HG03175 (cell line): ENCODE measurements at regions not wholly inside any gene's neighbourhood (a gene's known extent, or its start where the extent isn't known, plus 50 kb on each side); places are given as distances from the start of the nearest gene placed in this dataset.
"Not testable (repeated sequence)": the region's sequence is repeated elsewhere in the genome, so short reads cannot be mapped to it uniquely, and the experiment has no call there.

Source experiments
- ATAC-seq: cut with Tn5 transposase; IDR thresholded peaks from one replicate; pipeline ENCODE4 v1.9.1; 2021; ENCODE audit warnings: mild to moderate bottlenecking, moderate library complexity; ENCODE audit not compliant: unreplicated experiment

DNA sequence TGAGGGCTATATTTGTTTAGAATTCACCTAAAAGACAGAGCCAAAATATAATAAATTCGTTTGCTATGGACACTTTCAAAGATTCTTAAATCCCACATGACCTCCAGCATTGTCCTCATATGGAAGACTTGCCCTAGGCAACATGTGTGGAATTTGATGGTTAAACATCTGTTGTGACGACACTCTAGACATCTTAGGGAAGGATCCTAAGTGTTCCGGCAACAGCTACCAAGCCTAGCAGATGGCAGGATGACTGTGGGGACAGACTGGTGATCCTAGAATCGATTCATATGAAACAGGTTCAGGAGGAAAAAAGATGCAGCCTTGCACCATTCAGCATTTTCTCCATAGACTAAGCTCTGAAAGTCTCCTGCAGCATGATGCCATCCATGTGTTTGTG is 77.6 kb upstream of the BACH2 start:
- ATAC-seq, result no peak

DNA sequence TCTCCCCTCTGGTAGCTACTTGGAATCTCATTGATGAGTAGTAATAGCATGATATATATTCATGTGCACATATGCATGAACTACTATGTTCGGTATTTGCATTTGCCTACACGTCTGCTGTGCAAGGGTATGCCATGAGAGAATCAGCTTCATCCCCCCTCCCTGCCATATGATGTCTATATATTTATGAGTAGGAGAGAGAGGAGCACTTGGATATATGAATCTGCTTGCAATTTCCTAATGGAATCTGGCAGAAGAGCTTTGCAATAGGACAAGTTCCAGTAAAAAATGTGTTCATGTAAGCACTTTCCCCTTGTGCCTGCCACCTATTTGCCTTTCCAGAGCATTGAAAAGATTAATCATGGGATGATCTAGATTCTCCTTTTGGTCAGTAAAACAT is 76.2 kb upstream of the BACH2 start:
- ATAC-seq, result no peak

DNA sequence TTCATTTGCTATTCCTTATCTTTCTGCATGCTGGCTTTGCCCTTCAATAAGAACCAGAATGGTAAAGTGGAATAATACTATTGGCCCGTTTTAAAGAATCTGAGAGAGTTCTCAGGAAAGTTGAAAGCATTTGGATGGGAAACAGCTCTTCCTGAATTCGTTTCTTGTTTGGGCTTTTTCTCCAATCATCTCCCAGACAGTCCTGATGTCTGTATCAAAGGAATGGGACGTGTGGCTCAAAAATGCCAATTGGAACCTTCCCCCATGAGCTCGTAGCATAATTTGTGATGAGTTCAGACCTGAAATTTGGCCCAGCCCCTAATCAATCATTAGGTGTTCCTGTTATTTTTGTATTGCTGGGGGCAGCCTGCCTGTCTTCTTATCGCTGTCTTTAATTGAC is 75.8 kb upstream of the BACH2 start:
- ATAC-seq, result no peak

DNA sequence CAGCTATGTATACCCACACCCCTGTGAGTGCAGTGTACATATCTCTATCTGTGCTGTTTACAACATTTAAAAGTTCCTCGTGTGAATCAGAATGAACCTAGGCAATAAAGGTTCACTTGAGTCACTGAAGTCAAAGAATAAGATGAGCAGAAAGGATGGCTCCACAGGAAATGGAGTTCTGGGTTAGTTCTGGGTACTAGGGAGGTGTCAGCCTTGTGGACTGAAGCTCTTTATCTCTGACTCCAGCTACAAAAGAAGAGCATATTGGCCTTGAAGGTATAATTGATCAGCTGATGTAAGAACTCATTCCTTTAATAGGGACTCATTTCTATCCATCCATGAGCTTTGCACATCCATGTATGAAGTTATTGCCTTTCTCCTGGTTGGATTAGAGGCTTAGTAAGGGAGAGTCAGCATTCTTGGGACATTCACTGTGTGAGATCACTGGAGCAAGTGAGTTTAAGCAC is 73.9 kb upstream of the BACH2 start:
- ATAC-seq, result no peak

DNA sequence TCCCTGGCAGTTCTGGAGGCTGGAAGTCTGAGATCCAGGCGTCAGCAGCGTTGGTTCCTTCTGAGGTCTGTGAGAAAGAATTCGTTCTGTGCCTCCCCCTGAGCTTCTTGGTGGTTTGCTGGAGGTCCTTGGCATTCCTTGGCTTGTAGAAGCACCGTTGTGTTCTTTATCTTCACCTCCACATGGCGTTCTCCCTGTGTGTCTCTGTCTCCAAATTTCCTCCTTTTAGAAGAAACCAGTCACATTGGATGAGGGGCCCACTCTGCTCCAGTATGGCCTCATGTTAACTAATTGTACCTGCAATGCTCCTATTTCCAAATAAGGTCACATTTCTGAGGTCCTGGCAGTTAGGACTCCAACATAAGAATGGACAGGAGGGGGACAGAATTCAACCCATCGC is 73.0 kb upstream of the BACH2 start:
- no peak for ATAC-seq

DNA sequence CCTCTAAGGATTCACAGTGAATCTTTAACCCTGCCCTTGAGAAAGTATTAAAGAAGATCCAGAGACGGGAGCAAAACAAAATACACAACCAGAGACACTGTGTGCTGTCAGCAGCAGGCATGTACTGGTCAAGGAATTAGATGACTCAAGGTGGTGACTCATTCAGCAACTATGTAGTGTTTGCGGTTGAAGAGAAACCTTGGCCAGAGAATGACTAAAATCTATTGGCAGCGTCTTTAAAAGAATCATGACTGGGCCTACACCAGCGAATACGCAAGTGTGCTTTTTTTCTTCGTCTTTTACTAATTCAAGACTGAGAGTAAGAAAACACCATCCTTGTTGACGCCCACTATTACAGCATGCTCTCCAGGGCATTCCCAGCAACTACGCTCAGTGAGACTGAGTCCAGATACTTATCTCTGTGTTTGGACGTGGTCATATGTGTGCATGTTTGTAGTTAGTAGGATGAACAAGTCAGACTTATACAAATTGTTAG is 72.4 kb upstream of the BACH2 start:
- peak; percentile 100 for ATAC-seq

DNA sequence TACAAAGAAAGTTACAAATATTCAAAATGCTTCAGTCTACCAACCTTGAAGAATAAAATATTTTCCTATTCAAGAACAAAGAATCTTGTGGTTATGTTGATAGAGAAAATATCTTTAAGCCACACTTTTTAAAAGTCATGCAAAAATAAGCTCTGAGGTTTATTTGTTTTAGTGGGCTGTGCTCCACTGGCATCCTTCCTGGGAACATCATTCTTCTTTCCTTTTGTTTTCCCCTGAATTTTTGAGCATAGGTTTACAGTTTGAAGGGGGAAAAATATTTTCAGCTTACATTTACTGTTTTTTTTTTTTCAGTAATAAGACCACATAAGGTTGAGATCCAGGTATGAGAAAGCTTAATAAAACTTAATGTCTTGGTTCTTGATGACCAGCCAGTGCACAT is 72.0 kb upstream of the BACH2 start:
- ATAC-seq, result no peak

DNA sequence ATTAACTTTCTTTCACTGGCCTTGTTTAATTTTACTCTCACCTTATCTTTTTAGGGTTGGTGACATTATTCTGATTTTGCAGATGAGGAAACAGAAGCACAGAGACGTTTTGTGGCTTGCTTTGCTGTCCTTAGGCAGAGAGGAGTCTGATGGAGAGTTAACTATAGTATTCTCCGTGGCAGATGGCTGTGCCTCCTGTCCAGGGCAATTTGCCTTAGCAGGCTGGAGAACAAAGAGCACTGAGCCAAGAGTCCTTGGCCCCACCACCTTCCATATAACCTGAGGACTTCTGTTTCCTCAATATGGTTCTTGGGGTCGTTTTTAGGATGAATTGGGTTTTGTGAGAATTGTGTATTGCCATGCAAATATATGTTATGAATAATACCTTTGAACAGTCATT is 71.4 kb upstream of the BACH2 start:
- no peak for ATAC-seq

DNA sequence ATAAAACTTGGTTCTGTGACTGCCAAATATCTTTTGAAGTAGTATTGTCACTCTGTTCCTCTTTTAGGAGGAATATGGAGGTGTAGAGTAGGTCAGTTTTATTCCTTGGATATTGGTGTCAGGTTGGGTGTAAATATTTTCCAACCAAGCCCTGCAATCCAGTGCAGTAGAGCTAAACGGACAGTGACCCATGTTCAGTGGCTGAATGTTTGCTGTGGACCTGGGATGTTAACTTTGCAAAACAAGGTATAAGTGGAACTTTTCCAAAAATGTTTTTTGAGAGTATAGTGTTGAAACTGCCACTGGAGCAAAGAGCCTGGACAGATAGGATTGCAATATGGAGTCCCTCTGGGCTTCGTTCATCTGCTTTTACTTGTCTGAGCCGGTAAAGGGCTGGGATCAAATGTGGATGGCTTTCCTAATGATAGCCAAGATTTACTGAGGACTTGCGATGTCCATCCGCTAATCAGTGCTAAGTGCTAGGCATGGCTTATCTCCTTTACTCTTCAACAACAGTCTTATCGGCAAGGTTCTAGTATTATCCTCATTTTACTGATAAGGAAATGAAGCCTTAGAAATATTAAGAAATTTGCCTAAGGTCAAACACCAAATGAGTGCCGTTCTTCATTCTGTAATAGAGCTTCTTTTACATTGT is 69.0 kb upstream of the BACH2 start:
- no peak for ATAC-seq

DNA sequence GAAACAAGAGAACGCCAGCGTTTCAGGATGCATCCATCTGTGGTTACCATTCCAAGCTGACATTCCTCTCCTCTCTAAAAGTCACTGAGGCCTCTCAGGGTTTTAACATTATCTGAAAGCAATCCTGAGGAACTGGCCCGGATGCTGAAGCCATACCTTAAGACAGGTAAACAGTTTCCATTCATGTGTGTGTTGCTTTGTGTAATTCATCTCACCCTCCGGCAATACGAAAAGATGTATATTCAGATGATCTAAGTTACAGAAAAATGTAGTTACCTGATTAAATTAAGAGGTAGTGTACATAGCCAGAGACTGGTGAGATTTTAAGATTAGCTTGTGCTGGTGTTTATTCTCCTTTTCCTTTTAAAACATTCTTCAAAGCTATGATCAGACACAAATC is 68.4 kb upstream of the BACH2 start:
- ATAC-seq, result no peak

DNA sequence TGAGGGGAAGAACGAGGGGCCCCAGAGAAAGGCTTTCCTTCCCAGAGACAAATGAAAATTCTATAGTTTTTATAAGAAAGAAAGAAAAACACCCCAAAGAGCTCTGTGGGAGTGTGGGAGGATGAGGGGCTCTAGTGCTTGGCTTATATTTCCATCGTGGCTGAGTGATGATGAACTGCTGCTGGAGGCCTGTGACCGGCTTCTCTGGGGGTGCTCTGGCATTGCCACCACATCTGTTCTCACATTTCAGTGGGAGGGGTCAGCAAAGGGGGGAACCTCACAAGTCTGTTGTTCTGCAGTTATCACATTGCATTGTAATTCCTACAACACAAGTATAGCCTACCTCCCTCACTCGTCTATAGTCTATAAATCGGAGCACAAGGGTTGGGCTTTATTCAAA is 67.6 kb upstream of the BACH2 start:
- no peak for ATAC-seq

DNA sequence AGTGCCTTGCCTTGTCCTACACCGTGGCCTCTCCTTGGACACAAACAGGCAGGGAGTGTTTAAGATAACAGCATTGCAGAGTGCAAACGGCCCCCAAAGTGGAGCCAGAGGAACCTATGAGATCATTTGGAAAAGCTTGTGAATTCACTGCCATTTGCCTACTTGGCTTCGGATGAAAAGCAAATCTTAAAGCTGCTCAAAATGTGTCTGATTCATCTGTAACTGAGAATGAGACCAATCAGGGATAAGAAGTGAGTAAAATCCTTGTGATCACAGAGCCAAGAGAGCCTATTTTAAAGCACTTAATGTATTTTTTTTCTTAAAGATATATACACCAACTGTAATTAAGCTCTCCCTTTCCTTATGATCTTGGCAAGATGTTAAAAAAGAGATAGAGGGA is 65.7 kb upstream of the BACH2 start:
- ATAC-seq, result no peak

DNA sequence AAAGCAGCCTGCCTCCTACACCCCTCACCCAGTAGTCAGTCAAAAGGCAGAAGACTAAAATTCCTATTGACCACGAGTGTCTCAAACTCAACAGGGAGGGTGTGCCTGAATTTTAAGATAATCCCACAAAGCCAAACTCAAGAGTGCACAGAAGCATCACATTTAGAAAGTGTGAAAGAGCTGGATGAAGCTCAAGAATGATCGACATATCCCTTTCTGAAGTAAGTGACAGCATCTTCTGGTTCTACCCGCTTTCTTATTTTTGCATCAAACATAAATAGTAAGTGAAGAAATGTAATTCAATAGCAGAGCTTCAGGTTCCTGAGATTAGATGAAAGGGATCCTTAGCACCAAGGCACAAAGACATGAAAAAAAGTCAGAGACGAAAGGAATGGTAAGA is 64.5 kb upstream of the BACH2 start:
- ATAC-seq, result no peak

DNA sequence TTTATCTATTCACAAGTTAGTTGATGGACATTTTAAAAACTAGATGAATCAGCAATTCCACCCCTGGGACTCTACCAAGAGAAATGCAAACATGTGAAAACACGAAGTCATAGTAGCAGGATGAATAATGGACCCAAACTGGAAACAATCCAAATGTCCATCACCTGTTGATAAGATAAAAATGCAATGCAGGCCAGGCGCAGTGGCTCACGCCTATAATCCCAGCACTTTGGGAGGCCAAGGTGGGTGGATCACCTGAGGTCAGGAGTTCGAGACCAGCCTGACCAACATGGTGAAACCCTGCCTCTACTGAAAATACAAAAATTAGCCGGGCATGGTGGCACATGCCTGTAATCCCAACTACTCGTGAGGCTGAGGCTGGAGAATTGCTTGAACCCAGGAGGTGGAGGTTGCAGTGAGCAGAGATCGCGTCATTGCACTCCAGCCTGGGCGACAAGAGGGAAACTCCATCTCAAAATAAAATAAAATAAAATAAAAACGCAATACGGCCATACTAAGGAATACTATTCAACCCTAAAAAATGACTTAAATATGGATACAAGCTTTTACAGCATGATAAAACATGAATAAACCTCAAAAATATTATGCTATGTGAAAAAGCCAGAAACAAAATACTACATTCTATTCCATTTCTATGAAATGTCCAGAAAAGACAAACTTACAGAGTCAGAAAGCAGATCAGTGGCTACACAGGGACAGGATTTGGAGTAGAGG is 61.6 kb upstream of the BACH2 start:
- not testable (repeated sequence) for ATAC-seq

DNA sequence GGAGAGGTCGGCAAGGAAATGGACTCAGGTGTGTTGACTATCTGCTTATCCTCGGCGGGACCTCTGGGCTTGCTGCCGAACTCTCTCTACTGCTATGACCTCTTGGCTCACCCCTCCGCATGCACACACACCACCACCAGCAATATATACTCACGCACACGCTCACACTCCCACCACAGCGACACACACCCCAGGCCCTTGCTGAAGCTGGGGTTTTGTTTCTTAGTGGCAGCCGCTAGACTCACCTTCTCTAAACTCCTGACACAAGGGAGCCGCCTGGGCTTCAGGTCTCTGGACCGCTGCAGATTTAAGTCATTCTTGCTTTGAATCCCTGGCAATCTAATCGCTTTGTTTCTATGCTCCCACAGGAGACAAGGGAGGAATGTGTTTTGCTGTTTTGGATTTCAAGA is 59.4 kb upstream of the BACH2 start:
- ATAC-seq, result no peak

DNA sequence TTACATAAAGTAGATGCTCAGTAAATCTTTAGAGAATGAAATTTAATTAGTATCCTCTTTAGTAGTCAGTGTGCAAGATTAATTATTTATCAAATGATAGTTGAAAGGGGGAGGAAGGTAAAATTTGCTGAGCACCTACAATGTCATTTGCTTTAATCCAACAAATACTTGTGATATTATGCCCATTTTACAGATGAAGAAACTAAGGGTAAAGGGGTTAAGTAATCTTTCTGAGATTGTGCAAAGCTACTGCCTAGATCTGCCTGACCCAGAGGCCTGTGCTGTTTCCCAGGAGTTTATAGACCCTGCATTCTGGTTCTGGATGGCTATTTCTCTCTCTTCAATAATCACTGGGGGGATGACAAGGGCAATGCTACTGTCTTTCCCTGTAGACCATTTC is 58.3 kb upstream of the BACH2 start:
- no peak for ATAC-seq

DNA sequence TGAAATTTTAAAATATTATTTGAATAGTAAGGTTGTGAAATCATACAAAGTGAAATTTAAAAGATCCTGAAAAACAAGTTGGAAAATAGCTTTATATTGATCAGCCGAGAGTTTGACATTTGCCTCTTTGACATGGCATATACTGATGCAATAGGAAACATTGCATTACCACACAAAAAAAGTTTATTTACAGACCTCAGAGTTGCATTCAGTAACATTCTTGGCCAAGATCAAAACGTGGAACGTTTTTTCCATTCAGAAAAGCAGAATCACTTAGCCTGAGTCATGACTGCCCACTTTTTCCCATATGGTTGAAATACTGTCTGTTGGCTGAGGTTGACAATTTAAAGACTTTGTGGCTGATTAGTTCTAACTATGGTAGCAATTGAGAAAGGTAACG is 55.1 kb upstream of the BACH2 start:
- ATAC-seq, result no peak

DNA sequence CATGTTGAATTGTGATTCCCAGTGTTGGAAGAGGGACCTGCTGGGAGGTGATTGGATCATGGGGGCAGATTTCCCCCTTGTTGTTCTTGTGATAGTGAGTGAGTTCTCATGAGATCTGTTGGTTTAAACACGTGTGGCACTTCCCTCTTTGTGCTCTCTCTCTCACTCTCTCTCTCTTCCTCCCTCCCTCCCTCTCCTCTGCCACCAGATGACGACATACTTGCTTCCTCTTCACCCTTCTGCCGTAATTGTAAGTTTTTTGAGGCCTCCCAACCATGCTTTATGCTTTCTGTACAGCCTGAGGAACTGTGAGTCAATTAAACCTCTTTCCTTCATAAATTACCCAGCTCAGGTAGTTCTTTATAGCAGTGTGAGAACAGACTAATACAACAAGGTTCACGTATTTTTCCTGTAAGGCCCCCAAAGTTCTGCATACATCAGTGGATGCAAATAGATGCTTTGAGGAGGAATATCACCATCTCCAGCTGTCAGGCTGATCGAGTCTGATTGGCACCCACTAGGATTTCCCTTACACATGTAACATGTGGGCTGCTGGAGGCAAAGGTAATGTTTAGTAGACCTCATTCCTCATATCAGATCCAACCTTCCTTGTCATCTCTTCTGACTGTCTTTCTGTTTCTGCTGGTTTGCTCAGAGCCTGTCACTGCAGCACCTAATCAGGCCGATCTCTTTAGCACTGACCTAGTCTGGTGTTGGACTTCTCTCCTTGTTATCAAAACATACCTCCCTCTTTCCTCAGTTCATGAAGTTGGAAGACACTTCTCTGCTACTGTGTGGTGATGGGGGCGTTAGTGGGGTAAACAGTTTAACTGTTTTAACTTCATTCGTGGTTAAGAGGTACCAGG is 54.3 kb upstream of the BACH2 start:
- peak; percentile 56 for ATAC-seq

DNA sequence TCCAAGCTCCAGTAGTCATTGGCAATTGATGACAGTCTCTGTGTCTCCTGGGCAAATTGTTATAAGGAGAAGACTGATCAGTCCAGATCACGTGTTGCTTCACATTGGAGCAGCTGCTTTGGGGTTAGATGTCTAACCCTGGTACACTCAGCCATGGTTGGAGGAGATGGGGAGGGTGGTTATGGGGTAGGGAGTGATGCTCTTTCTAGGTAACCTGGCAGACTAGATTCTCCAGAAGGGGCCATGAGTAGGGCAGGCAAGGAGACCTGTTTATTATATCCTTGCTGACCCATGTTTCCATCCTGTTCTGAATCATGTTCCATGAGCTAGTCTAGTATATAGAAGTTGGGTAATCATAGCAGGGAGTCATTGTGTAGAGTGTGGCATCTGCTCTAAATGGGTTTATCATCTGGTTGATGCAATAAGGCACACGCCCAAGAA is 50.8 kb upstream of the BACH2 start:
- no peak for ATAC-seq

DNA sequence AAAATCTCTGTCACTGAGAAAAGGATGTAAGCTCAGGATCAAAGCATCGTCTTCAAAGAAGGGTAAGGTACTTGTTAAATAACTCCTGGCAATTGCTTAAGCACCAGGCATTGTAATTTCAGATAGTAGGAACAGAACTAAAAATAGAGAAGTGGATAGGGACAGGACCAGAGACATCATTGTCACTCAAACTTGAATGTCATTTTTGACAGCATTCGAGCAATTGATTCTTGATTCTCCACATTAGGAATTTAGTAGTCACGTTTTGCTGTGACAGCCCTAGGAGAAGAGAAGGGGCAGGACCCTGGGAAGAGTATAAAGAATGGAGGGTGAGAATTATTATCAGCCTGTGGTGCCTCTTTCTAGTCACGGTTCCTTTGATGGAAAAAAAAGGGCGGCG is 50.1 kb upstream of the BACH2 start:
- no peak for ATAC-seq
